ENCODE measurements at regions not wholly inside any gene's neighbourhood (a gene's known extent, or its start where the extent isn't known, plus 50 kb on each side); places are given as distances from the start of the nearest gene placed in this dataset.

DNA sequence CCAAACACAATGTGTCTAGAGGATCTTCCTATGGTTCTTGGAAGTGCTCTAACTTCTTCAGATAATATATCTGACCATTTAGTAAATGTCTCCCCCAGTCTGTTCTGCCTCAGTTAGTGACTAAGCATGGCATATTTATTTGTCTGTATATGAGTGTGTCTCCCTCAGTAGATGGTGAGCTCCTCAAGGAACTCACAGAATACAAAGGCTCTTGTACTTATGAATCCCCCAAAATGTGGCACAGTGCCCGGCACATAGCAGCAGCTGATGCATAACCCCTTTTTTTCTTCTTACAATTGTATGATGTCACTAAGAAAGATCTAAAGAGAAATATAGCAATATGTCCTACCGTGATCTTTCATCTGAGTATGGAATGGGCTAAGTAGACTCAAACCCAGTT lies 264.7 kb upstream of the PRICKLE1 start:
- no peaks in the 10 kb centered on the region for H3K4me1 ChIP-seq (ENCODE audit: insufficient read depth, low read length)
- H3K4me3 ChIP-seq (ENCODE audit: low read length in 2 of 2), result no peak overlapping the region
- no peaks in the 10 kb centered on the region for H3K36me3 ChIP-seq (ENCODE audit: insufficient read depth, low read length)
- ChIA-PET POLR2A (ENCODE audit: partially characterized antibody) (no interaction called here), CTCF (ENCODE audit: partially characterized antibody) (no interaction called here)
- Mint-ChIP-seq H3K9me3 (peaks cover 0 to 4% (median under 1%) of the 10 kb centered on the region in 8 donors), H3K36me3 (no peaks in the 10 kb centered on the region), H3K4me1 (no peaks in the 10 kb centered on the region), H3K4me3 (no peak overlapping the region), H3K27me3 (no peaks in the 10 kb centered on the region), H3K27ac (no peak overlapping the region)
- no peak overlapping the region for H3K27ac ChIP-seq (ENCODE audit: low read depth, low read length)
- DNase-seq, result no peak
- no peaks in the 10 kb centered on the region for H3K9me3 ChIP-seq (ENCODE audit: control insufficient read depth in 1 of 2, low read length in 2 of 2)
- H3K27me3 ChIP-seq (ENCODE audit: insufficient read depth, low read length), result no peaks in the 10 kb centered on the region
- intact Hi-C loops (cut with micrococcal nuclease), result no loop called here

DNA sequence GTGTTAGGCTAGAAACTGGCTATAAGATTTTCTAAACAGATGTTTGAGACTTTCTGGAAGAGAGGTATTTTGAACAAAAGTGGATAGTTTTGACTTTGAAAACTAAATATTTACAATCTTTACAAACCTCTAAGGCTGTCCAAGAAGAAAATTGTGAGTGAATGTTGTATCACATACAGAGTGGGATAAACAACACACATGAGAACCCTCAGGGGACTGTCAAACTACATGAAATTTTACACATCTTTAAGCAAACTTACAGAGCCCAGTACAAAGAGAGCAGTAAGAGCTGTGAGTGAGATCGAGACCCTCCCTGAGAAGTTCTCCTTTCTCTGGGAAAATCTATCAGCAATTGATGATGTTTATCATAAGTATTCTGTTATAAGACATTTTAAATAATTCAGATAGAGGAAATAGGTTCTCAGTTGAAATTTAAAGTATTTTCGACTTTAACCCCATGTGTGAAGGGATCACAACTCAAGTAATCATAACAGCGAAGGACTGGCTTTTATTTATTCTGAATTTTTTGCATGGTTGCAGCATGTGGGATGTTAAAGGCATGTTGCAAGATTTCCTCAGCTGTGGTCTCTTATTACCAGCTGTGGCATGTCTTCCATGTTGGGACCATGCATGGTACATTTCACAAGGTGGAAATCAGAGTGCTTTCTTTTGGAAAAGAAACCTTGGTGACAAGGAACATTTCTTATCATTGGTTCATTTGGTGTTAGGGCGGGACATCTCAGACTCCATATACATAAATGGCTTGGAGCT lies 264.0 kb upstream of the PRICKLE1 start:
- peaks cover 0 to 4% (median under 1%) of the 10 kb centered on the region in 8 donors for H3K9me3 Mint-ChIP-seq
- CTCF ChIA-PET (ENCODE audit: partially characterized antibody), result no interaction called here
- intact Hi-C loops (cut with micrococcal nuclease), result no loop called here
- H3K4me3 ChIP-seq (ENCODE audit: low read length in 2 of 2), result no peak overlapping the region
- H3K4me1 Mint-ChIP-seq, result no peaks in the 10 kb centered on the region
- no peak overlapping the region for H3K27ac Mint-ChIP-seq
- H3K27ac ChIP-seq (ENCODE audit: low read depth, low read length), result no peak overlapping the region
- H3K9me3 ChIP-seq (ENCODE audit: control insufficient read depth in 1 of 2, low read length in 2 of 2), result no peaks in the 10 kb centered on the region
- H3K36me3 Mint-ChIP-seq, result no peaks in the 10 kb centered on the region
- no peak overlapping the region for H3K4me3 Mint-ChIP-seq
- no peaks in the 10 kb centered on the region for H3K27me3 ChIP-seq (ENCODE audit: insufficient read depth, low read length)
- no peaks in the 10 kb centered on the region for H3K27me3 Mint-ChIP-seq
- POLR2A ChIA-PET (ENCODE audit: partially characterized antibody), result no interaction called here
- no peak for DNase-seq
- H3K36me3 ChIP-seq (ENCODE audit: insufficient read depth, low read length), result no peaks in the 10 kb centered on the region
- no peaks in the 10 kb centered on the region for H3K4me1 ChIP-seq (ENCODE audit: insufficient read depth, low read length)

DNA sequence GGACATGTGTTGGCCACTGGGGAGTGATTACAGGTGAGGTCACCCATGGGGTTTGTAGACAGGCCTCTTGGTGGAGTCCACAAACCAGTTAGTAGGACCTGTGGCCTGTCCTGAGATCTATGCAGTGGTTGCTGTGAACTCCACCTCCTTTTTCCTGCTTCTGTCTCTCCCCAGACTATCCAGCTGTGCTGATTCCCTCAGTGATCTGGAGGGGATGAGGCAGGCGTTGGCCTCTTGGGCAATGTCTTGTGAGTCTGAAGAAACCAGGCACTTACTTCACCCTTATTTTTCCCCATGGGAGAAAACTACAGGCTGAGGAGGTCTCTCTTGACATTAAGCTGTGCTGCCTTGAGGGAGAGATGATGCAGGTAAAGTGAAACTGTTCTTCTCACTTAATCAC lies 257.2 kb upstream of the PRICKLE1 start:
- Mint-ChIP-seq H3K27ac (no peak overlapping the region), H3K36me3 (no peaks in the 10 kb centered on the region), H3K9me3 (peaks cover 0 to 7% (median 2%) of the 10 kb centered on the region in 8 donors), H3K27me3 (peaks cover 0 to 1% of the 10 kb centered on the region in 2 donors), H3K4me3 (no peak overlapping the region), H3K4me1 (no peaks in the 10 kb centered on the region)
- H3K9me3 ChIP-seq (ENCODE audit: control insufficient read depth in 1 of 2, low read length in 2 of 2), result no peaks in the 10 kb centered on the region
- CTCF ChIA-PET (ENCODE audit: partially characterized antibody), result no interaction called here
- DNase-seq, result no peak
- H3K4me1 ChIP-seq (ENCODE audit: insufficient read depth, low read length), result no peaks in the 10 kb centered on the region
- no peaks in the 10 kb centered on the region for H3K27me3 ChIP-seq (ENCODE audit: insufficient read depth, low read length)
- POLR2A ChIA-PET (ENCODE audit: partially characterized antibody), result no interaction called here
- H3K27ac ChIP-seq (ENCODE audit: low read depth, low read length), result no peak overlapping the region
- intact Hi-C loops (cut with micrococcal nuclease), result no loop called here
- H3K36me3 ChIP-seq (ENCODE audit: insufficient read depth, low read length), result no peaks in the 10 kb centered on the region
- H3K4me3 ChIP-seq (ENCODE audit: low read length in 2 of 2), result no peak overlapping the region

DNA sequence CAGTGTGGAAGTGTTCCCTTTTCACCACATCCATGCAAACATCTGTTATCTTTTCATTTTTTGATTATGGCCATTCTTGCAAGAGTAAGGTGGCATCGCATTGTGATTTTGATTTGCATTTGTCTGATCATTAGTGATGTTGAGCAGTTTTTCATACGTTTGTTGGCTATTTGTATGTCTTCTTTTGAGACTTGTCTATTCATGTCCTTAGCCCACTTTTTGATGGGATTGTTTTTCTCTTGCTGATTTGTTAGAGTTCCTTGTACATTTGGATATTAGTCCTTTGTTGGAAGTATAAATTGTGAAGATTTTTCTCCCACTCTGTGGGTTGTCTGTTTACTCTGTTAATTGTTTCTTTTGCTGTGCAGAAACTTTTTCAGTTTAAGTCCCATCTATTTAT lies 244.5 kb upstream of the PRICKLE1 start:
- intact Hi-C loops (cut with micrococcal nuclease), result no loop called here
- H3K27ac Mint-ChIP-seq, result no peak overlapping the region
- Histone ChIP-seq H3K27me3 (ENCODE audit: insufficient read depth, low read length) (no peaks in the 10 kb centered on the region), H3K4me1 (ENCODE audit: insufficient read depth, low read length) (no peaks in the 10 kb centered on the region), H3K36me3 (ENCODE audit: insufficient read depth, low read length) (no peaks in the 10 kb centered on the region), H3K27ac (ENCODE audit: low read depth, low read length) (no peak overlapping the region), H3K9me3 (ENCODE audit: control insufficient read depth in 1 of 2, low read length in 2 of 2) (no peaks in the 10 kb centered on the region), H3K4me3 (ENCODE audit: low read length in 2 of 2) (no peak overlapping the region)
- H3K27me3 Mint-ChIP-seq, result peaks cover 0 to 2% of the 10 kb centered on the region in 2 donors
- H3K4me1 Mint-ChIP-seq, result no peaks in the 10 kb centered on the region
- CTCF ChIA-PET (ENCODE audit: partially characterized antibody), result no interaction called here
- no peak overlapping the region for H3K4me3 Mint-ChIP-seq
- DNase-seq, result no peak
- peaks cover 0 to 10% (median 3%) of the 10 kb centered on the region in 8 donors for H3K9me3 Mint-ChIP-seq
- no peaks in the 10 kb centered on the region for H3K36me3 Mint-ChIP-seq
- POLR2A ChIA-PET (ENCODE audit: partially characterized antibody), result no interaction called here

DNA sequence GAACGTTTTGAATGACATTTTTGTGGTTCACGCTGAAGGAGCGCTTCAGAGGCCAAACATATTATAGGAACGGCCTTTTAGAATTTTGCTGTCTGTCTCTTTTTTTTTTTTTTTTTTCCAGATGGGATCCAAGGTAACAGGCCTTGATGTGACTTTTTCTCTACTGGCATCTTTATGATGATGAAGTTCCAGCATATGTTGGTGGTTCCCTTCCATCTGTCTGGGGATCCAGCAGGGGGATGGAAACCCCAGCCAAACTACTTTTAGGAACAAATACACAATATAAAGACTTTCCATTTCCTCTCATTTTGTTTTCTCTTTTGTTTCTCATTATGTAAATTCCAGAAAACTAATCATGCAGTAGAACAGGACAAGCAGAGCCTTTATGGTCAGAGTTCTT lies 239.3 kb upstream of the PRICKLE1 start:
- H3K36me3 Mint-ChIP-seq, result no peaks in the 10 kb centered on the region

DNA sequence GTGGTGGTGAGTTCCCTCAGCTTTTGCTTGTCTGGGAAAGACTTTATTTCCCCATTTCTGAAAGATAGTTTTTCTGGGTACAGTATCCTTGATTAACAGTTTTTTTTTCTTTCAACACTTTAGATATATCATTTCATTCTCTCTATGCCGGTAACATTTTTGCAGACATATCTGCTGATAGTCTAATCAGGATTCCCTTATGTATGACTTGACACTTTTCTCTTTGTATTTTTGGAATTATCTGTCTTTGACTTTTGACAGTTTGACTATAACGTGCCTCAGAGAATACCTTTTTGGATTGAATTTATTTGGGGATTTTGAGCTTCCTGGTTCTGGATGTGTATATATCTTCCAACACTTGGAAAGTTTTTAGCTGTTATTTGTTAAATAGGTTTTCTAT lies 234.8 kb upstream of the PRICKLE1 start:
- intact Hi-C loops (cut with micrococcal nuclease), result no loop called here
- no peak for DNase-seq
- Mint-ChIP-seq H3K36me3 (no peaks in the 10 kb centered on the region), H3K4me3 (no peak overlapping the region), H3K9me3 (peaks cover 0 to 8% (median 4%) of the 10 kb centered on the region in 8 donors), H3K27me3 (no peaks in the 10 kb centered on the region), H3K27ac (no peak overlapping the region), H3K4me1 (no peaks in the 10 kb centered on the region)
- no peaks in the 10 kb centered on the region for H3K4me1 ChIP-seq (ENCODE audit: insufficient read depth, low read length)
- ChIA-PET POLR2A (ENCODE audit: partially characterized antibody) (no interaction called here), CTCF (ENCODE audit: partially characterized antibody) (no interaction called here)
- H3K27me3 ChIP-seq (ENCODE audit: insufficient read depth, low read length), result no peaks in the 10 kb centered on the region
- H3K36me3 ChIP-seq (ENCODE audit: insufficient read depth, low read length), result no peaks in the 10 kb centered on the region
- H3K9me3 ChIP-seq (ENCODE audit: control insufficient read depth in 1 of 2, low read length in 2 of 2), result no peaks in the 10 kb centered on the region
- H3K27ac ChIP-seq (ENCODE audit: low read depth, low read length), result no peak overlapping the region
- no peak overlapping the region for H3K4me3 ChIP-seq (ENCODE audit: low read length in 2 of 2)

More for the DNA sequence above, 239.3 kb upstream of the PRICKLE1 start:
- Histone ChIP-seq H3K9me3 (ENCODE audit: control insufficient read depth in 1 of 2, low read length in 2 of 2) (no peaks in the 10 kb centered on the region), H3K4me3 (ENCODE audit: low read length in 2 of 2) (no peak overlapping the region), H3K27me3 (ENCODE audit: insufficient read depth, low read length) (no peaks in the 10 kb centered on the region), H3K36me3 (ENCODE audit: insufficient read depth, low read length) (no peaks in the 10 kb centered on the region), H3K27ac (ENCODE audit: low read depth, low read length) (no peak overlapping the region), H3K4me1 (ENCODE audit: insufficient read depth, low read length) (no peaks in the 10 kb centered on the region)
- Mint-ChIP-seq H3K9me3 (peaks cover 0 to 8% (median 2%) of the 10 kb centered on the region in 8 donors), H3K4me1 (no peaks in the 10 kb centered on the region), H3K4me3 (no peak overlapping the region), H3K27ac (no peak overlapping the region), H3K27me3 (no peaks in the 10 kb centered on the region)
- ChIA-PET POLR2A (ENCODE audit: partially characterized antibody) (no interaction called here), CTCF (ENCODE audit: partially characterized antibody) (no interaction called here)
- no peak for DNase-seq
- intact Hi-C loops (cut with micrococcal nuclease), result no loop called here

DNA sequence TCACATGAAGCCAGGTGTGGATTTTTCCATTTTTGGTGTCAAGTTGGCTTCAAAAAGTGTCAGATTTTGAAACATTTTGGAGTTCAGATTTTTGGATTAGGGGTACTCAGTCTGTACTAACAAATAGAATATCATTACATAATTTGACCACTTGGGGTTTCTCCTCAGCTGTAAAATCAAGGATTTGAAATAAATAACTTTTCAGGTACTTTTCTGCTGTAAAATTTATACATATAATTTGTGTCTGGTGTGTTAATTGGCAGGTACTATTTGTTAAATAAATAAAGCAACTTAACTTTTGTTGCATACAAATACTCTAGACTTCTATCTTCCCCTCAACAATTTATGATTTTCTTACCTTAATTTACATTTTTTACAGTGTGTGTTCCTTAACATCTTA lies 234.1 kb upstream of the PRICKLE1 start:
- ChIA-PET CTCF (ENCODE audit: partially characterized antibody) (no interaction called here), POLR2A (ENCODE audit: partially characterized antibody) (no interaction called here)
- H3K4me3 ChIP-seq (ENCODE audit: low read length in 2 of 2), result no peak overlapping the region
- no peak overlapping the region for H3K27ac ChIP-seq (ENCODE audit: low read depth, low read length)
- DNase-seq, result no peak
- H3K4me1 ChIP-seq (ENCODE audit: insufficient read depth, low read length), result no peaks in the 10 kb centered on the region
- no peaks in the 10 kb centered on the region for H3K27me3 ChIP-seq (ENCODE audit: insufficient read depth, low read length)
- H3K36me3 Mint-ChIP-seq, result no peaks in the 10 kb centered on the region
- intact Hi-C loops (cut with micrococcal nuclease), result no loop called here
- no peaks in the 10 kb centered on the region for H3K4me1 Mint-ChIP-seq
- H3K9me3 ChIP-seq (ENCODE audit: control insufficient read depth in 1 of 2, low read length in 2 of 2), result no peaks in the 10 kb centered on the region
- peaks cover 0 to 8% (median 3%) of the 10 kb centered on the region in 8 donors for H3K9me3 Mint-ChIP-seq
- no peaks in the 10 kb centered on the region for H3K27me3 Mint-ChIP-seq
- no peak overlapping the region for H3K4me3 Mint-ChIP-seq
- H3K36me3 ChIP-seq (ENCODE audit: insufficient read depth, low read length), result no peaks in the 10 kb centered on the region
- H3K27ac Mint-ChIP-seq, result no peak overlapping the region

DNA sequence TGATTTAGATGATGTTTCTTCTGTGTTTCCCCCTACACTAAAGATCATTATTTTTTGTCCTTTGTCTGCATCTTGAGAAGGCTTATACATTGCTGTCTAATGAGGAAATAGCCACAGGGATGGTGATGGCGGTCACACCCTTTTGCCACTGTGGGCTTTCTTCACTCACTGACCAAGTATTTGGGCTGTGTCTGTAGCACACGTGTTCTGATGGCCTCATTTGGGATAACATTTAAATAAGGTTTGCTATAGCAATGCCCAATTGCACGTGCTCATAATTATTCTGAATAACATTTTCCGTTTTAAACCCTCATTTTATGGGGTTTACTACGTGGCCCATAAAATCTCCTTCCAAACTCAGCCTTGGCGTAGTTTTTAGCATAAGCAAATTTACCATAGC lies 230.3 kb upstream of the PRICKLE1 start:
- intact Hi-C loops (cut with micrococcal nuclease), result no loop called here

More for the DNA sequence above, 230.3 kb upstream of the PRICKLE1 start:
- Mint-ChIP-seq H3K27me3 (no peaks in the 10 kb centered on the region), H3K9me3 (peaks cover 0 to 8% (median 3%) of the 10 kb centered on the region in 8 donors), H3K4me3 (no peak overlapping the region), H3K36me3 (no peaks in the 10 kb centered on the region), H3K27ac (no peak overlapping the region), H3K4me1 (no peaks in the 10 kb centered on the region)
- DNase-seq, result no peak
- Histone ChIP-seq H3K9me3 (ENCODE audit: control insufficient read depth in 1 of 2, low read length in 2 of 2) (no peaks in the 10 kb centered on the region), H3K36me3 (ENCODE audit: insufficient read depth, low read length) (no peaks in the 10 kb centered on the region), H3K4me3 (ENCODE audit: low read length in 2 of 2) (no peak overlapping the region), H3K27ac (ENCODE audit: low read depth, low read length) (no peak overlapping the region), H3K4me1 (ENCODE audit: insufficient read depth, low read length) (no peaks in the 10 kb centered on the region), H3K27me3 (ENCODE audit: insufficient read depth, low read length) (no peaks in the 10 kb centered on the region)
- ChIA-PET POLR2A (ENCODE audit: partially characterized antibody) (no interaction called here), CTCF (ENCODE audit: partially characterized antibody) (no interaction called here)

Data from CD4-positive, alpha-beta memory T cell (primary cell).